Small intestine (tissue), 7 donors: ENCODE measurements at regions not wholly inside any gene's neighbourhood (a gene's known extent, or its start where the extent isn't known, plus 50 kb on each side); places are given as distances from the start of the nearest gene placed in this dataset.

Source experiments
- DNase-seq, 2 donors: peaks; one replicate each; pipeline versions ENCODE4 v3.0.0 to v3.0.0-alpha.2; 2013
- FAIRE-seq: peaks from 2 replicates; lab custom pipeline; 2012; peaks lifted over from hg19 to GRCh38; lab: Jason Lieb, UNC
- H3K27ac ChIP-seq, 3 donors: one replicate each; pipeline ENCODE4 v1.5.1; 2013; ENCODE audit warnings: low read length in 2 of 3, mild to moderate bottlenecking in 2 of 3, control low read depth in 1 of 3, inconsistent platforms in 1 of 3, low read depth in 1 of 3, moderate library complexity in 1 of 3
- H3K27me3 ChIP-seq, 3 donors: one replicate each; pipeline ENCODE4 v1.6.1; 2013; ENCODE audit warnings: low read length in 3 of 3, inconsistent platforms in 1 of 3; ENCODE audit not compliant: control insufficient read depth in 3 of 3, insufficient read depth in 3 of 3
- H3K36me3 ChIP-seq, 3 donors: one replicate each; pipeline ENCODE4 v1.6.1; 2013; ENCODE audit warnings: low read length in 3 of 3, inconsistent platforms in 1 of 3, low read depth in 1 of 3, mild to moderate bottlenecking in 1 of 3, moderate library complexity in 1 of 3; ENCODE audit not compliant: control insufficient read depth in 3 of 3, insufficient read depth in 2 of 3
- H3K4me1 ChIP-seq, 3 donors: one replicate each; pipeline ENCODE4 v1.6.1; 2013; ENCODE audit warnings: low read length in 2 of 3, inconsistent platforms in 1 of 3, low read depth in 1 of 3, mild to moderate bottlenecking in 1 of 3, moderate library complexity in 1 of 3; ENCODE audit not compliant: control insufficient read depth in 3 of 3, insufficient read depth in 2 of 3
- H3K4me3 ChIP-seq, 3 donors: one replicate each; pipeline ENCODE4 v1.5.1; 2013; ENCODE audit warnings: low read length in 3 of 3, control low read depth in 1 of 3, inconsistent platforms in 1 of 3, low read depth in 1 of 3, mild to moderate bottlenecking in 1 of 3, moderate library complexity in 1 of 3
- H3K9me3 ChIP-seq, 2 donors: one replicate each; pipeline ENCODE4 v1.6.1; 2013; ENCODE audit warnings: low read depth in 1 of 2, low read length in 1 of 2; ENCODE audit not compliant: control insufficient read depth in 2 of 2, insufficient read depth in 1 of 2
- WGBS, 3 donors: extraction: QIAGEN DNeasy Blood & Tissue Kit; methylation state at CpG; one replicate each; pipeline ENCODE4 v1.1.7; 2013; 5-methylcytosine and 5-hydroxymethylcytosine counted together
- donor health status: healthy with polysubstance abuse.
- donor health status: control.
- donor health status: control.
- donor health status: Bipolar disorder and iron deficiency.
- donor health status: healthy.

GRCh38 chr5:125341436-125341835 is 595.0 kb upstream of the ZNF608 start:
- no peaks in the 10 kb centered on the region for H3K27me3 ChIP-seq
- no peak for DNase-seq
- WGBS, 3 donors: 53 to 88% (median 84%) methylated on average over 1 of the region's 1 CpG
- H3K4me1 ChIP-seq: no peaks in the 10 kb centered on the region
- H3K36me3 ChIP-seq: no peaks in the 10 kb centered on the region
- H3K9me3 ChIP-seq: peaks cover 0 to 3% of the 10 kb centered on the region in 2 donors
- FAIRE-seq: no peak
- no peak overlapping the region for H3K27ac ChIP-seq
- no peak overlapping the region for H3K4me3 ChIP-seq

DNA sequence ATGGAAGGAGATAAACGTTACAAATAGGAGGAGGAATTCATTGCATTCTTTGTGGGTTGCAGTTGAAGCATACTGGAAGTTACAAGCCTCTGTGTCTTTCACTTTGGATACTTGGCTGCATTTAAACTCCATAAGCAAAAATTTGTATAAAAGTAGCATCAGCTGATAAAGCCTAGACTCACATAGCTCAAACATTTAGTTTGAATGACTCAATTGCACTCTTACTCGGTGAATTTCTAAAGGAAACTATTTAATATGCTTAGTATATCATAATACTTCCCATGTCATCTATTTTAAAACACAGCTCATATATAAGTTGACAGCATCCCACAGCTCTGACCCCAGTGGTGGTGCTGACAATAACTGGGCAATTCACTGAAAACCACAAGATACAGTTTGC is 596.6 kb upstream of the ZNF608 start:
- FAIRE-seq (no peak), DNase-seq (no peak)
- Histone ChIP-seq H3K27me3 (no peaks in the 10 kb centered on the region), H3K36me3 (no peaks in the 10 kb centered on the region), H3K4me3 (no peak overlapping the region), H3K9me3 (peaks cover 0 to 3% of the 10 kb centered on the region in 2 donors), H3K4me1 (peaks cover 0 to 2% (median 0%) of the 10 kb centered on the region in 3 donors), H3K27ac (no peak overlapping the region)
- WGBS, 3 donors: 38 to 53% (median 45%) methylated on average over 2 of the region's 2 CpGs

GRCh38 chr5:125346316-125346715 is 599.9 kb upstream of the ZNF608 start:
- Histone ChIP-seq H3K27me3 (no peaks in the 10 kb centered on the region), H3K36me3 (no peaks in the 10 kb centered on the region), H3K4me1 (peaks cover 0 to 5% (median 0%) of the 10 kb centered on the region in 3 donors), H3K27ac (no peak overlapping the region), H3K4me3 (no peak overlapping the region), H3K9me3 (peaks cover 0 to 3% of the 10 kb centered on the region in 2 donors)
- FAIRE-seq (no peak), DNase-seq (no peak)
- 91 to 96% (median 95%) methylated on average over 5 of the region's 5 CpGs for WGBS, 3 donors

- DNase-seq (no peak), FAIRE-seq (no peak)
- H3K27me3 ChIP-seq: no peaks in the 10 kb centered on the region
- H3K4me3 ChIP-seq: no peak overlapping the region
- H3K27ac ChIP-seq: no peak overlapping the region
- H3K4me1 ChIP-seq: peaks cover 0 to 5% (median 0%) of the 10 kb centered on the region in 3 donors
- no peaks in the 10 kb centered on the region for H3K36me3 ChIP-seq
- peaks cover 0 to 3% of the 10 kb centered on the region in 2 donors for H3K9me3 ChIP-seq
- 83 to 96% (median 93%) methylated on average over 11 of the region's 11 CpGs for WGBS, 3 donors
Measured at GRCh38 chr5:125348221-125348692, 601.8 kb upstream of the ZNF608 start.

GRCh38 chr5:125348936-125349831 is 602.7 kb upstream of the ZNF608 start:
- H3K9me3 ChIP-seq: peaks cover 0 to 3% of the 10 kb centered on the region in 2 donors
- DNase-seq: peak in 1 of 2 donors; percentile 17
- 52 to 67% (median 66%) methylated on average over 9 of the region's 9 CpGs for WGBS, 3 donors
- H3K4me3 ChIP-seq: no peak overlapping the region
- H3K27me3 ChIP-seq: no peaks in the 10 kb centered on the region
- no peak for FAIRE-seq
- peaks cover 0 to 5% (median 0%) of the 10 kb centered on the region in 3 donors for H3K4me1 ChIP-seq
- no peaks in the 10 kb centered on the region for H3K36me3 ChIP-seq
- no peak overlapping the region for H3K27ac ChIP-seq

- DNase-seq: no peak
- Histone ChIP-seq H3K4me3 (no peak overlapping the region), H3K27me3 (no peaks in the 10 kb centered on the region), H3K9me3 (peaks cover 0 to 15% of the 10 kb centered on the region in 2 donors), H3K4me1 (no peaks in the 10 kb centered on the region), H3K36me3 (no peaks in the 10 kb centered on the region), H3K27ac (no peak overlapping the region)
- no peak for FAIRE-seq
Measured at GRCh38 chr5:125357660-125358059, 611.2 kb upstream of the ZNF608 start.

DNA sequence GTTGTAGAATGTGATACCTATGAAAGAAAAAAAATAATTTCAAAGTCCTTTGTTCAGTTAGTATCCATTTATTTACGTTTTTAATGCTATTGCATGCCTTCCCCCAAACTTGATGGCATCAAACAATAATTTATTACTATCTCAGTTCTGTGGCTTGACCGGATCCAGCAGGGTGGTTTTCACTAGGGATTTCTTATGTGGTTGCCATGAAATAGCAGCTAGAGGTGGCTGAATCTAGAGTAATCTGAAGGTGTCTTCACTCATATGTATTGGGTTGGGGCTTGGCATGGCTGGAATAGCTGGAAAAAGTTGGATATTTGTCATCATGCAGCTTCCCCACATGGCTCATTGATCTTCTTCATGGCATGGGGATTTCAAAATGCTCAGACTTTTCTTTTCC is 619.3 kb upstream of the ZNF608 start:
- 80 to 91% (median 89%) methylated on average over 2 of the region's 2 CpGs for WGBS, 3 donors
- Histone ChIP-seq H3K27ac (no peak overlapping the region), H3K4me1 (no peaks in the 10 kb centered on the region), H3K36me3 (no peaks in the 10 kb centered on the region), H3K27me3 (no peaks in the 10 kb centered on the region), H3K9me3 (no peaks in the 10 kb centered on the region), H3K4me3 (no peak overlapping the region)
- no peak for DNase-seq
- no peak for FAIRE-seq

- H3K27me3 ChIP-seq: no peaks in the 10 kb centered on the region
- no peak overlapping the region for H3K27ac ChIP-seq
- DNase-seq: no peak
- peaks cover 0 to 2% (median 2%) of the 10 kb centered on the region in 3 donors for H3K4me1 ChIP-seq
- H3K9me3 ChIP-seq: no peaks in the 10 kb centered on the region
- FAIRE-seq: no peak
- no peaks in the 10 kb centered on the region for H3K36me3 ChIP-seq
- no peak overlapping the region for H3K4me3 ChIP-seq
- 60 to 75% (median 74%) methylated on average over 1 of the region's 1 CpG for WGBS, 3 donors
Measured at GRCh38 chr5:125367702-125368101, 621.3 kb upstream of the ZNF608 start.
